Occipital lobe (tissue), 1 donor: ENCODE measurements at regions not wholly inside any gene's neighbourhood (a gene's known extent, or its start where the extent isn't known, plus 50 kb on each side); places are given as distances from the start of the nearest gene placed in this dataset.
"Not testable (repeated sequence)": the region's sequence is repeated elsewhere in the genome, so short reads cannot be mapped to it uniquely, and the experiment has no call there.

Source experiments
- DNase-seq: peaks from one replicate; lab custom pipeline; 2025; lab: John Stamatoyannopoulos, UW

DNA sequence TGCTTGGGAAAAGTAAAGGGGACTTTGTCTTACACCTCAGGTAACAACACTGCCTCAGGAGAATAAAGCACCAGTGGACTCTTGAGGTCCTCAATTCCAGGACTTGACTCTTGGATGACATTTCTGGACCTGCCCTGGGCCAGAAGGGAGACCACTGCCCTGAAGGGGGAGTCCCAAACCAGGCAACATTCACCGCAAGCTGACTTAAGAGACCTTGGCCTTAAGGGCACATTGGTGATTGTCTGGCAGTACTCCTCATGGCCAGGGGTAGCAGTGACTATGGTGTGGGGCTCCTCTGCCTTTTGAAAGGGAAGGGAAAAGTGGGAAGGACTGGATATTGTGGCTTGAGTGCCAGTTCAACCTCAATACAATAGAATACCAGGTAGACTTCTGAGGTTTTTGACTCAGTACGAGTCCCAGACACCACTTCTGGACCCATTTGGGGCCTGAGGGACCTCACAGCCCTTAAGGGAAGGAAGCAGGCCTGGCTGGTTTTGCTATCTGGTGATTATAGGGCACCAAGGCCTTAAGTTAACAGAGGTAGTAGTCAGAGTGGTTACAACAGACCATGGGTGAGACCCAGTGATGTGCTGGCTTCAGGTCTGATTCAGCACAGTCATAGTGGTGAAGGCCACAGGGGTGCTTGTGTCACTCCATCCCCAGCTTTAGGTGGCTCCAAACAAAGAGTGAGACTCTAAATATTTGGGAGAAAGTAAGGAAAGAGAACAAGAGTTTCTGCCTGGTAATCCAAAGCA, 121.2 kb upstream of the TET2 start:
- no peak for DNase-seq

DNA sequence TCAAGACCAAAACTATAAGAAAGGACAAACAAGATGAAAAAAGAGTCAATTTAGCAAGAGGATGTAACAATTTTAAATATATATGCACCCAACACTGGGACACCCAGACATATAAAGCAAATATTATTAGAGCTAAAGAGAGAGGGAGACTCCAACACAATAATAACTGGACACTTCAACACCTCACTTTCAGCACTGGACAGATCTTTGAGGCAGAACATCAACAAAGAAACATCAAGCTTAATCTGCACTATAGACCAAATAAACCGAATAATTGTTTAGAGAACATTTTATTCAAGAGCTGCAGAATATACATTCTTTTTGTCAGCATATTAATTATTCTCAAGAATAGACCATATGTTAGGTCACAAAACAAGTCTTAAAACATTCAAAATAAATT, 109.7 kb upstream of the TET2 start:
- no peak for DNase-seq

DNA sequence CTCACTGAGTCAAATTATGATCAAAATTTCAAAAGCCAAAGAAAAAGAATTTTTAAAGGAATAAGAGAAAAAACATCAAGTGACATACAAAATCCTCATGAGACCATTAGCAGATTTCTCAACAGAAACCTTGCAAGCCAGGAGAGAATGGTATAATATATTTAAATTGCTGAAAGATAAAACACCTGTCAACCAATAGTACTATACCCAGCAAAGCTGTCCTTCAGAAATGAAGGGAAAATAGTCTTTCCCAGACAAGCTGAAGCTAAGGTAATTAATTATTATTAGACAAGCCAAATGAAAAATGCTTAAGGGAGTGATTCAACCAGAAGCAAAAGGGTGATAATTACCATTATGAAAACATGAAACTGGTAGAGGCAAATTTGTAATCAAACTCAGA, 104.2 kb upstream of the TET2 start:
- DNase-seq: no peak

DNA sequence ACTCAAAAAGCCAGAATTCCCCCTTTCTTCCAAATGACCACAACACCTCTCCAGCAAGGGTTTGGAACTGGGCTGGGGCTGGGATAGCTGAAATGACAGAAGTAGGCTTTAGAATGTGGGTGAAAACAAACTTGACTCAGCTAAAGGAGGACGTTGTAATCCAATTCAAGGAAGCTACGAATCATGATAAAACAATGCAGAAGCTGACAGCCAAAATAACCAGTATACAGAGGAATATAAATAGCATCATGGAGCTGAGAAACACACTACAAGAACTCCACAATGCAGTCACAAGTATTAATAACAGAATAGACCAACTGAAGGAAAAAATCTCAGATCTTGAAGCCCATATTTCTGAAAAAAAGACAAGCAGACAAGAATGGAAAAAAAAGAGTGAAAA, 95.8 kb upstream of the TET2 start:
- no peak for DNase-seq

DNA sequence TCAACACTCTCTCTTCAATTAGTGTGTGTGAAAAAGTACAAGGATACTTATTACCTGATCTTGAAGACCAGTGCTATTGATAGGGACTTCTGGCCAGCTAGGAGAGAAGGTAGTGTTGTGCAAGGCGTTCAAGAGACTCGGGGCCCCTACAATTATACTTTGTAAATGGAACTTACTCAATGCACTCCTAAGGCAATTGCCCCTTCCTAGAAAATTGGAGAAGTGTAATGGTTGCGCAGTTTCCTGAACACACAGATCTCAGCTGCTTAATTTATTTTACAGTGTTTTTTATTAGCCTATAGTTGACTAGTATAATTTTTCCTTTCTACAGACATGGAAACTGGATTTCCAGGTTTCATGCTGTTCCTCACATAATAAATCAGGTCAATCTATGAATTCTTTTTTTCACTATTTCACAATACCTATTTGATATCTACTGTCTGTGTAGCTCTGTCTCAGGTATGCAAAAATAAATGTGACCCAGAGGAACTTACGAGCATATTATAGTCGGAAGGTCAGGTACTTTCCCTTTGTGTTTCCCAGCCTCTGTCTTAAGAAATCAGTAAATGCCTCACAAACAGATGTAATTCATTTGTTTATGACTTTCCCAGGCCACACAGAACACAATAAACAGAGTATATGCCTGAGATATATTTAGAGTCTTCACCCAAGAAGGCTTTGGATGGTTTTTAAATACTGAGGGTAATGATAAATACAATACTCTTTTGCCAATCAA, 89.1 kb upstream of the TET2 start:
- no peak for DNase-seq

DNA sequence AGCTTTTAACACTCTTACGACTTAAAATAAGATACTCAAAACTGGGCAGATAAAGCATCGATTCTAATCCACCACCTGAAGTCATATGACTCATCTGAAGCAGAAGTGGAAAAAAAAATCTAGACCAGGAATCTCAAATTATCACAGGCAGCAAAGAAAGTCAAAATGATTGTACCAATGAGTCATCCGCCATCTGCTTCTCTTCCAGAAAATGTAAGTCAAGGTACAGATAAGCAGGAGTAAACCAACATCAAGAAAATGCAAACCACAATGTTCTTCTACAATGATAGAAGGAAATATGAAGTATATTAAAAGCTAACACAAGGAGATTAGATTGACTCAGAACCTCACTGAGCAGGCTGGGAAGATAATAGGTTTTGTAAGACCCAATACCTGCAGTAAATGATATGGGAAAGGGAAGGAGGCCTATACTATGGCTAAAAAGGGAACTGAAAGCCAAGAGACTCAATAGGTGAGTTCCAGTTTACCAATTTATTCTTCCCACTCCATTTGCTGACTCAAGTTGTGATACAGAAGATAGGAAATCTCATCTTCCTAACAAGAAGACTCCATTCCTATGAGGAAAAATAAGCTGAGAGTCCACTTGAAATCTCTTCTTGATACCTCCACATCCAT, 88.4 kb upstream of the TET2 start:
- no peak for DNase-seq

DNA sequence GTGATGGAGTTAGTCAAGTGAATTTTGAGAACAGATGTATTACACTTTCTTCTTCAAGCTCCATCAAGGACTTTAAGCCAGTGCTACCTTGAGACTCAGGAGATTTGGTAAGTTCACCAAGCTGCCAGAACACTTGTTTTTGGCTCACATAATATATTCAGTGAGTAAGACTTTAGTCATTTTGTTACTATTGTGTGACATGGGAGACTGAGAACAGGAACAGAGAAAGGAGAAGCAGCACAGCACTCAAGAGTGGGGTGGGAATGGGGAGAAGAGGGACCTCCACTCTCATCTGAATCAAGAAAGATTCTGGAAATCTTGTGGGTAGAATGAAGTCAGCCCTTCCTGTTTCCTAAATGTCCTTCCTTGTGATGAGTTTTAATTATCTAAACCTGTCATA, 87.3 kb upstream of the TET2 start:
- DNase-seq: no peak

DNA sequence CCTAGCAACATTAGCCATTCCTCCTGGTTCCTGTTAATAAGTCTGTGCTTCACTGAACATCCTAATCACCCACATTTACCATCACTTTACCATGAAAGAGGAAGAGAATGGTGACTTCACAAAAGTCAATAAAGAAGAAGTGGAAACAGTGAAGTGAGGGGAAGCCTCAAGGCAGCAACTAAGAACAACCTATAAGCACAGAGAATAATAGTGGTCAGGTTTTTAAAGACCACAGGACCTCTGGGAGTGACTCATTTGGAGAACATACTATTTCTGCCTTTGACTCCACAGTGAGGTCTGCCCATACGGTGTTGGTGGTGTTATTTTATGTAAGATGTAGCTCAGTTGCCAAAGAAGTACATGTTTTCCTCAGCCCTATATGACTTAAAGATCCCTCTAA, 86.0 kb upstream of the TET2 start:
- no peak for DNase-seq

DNA sequence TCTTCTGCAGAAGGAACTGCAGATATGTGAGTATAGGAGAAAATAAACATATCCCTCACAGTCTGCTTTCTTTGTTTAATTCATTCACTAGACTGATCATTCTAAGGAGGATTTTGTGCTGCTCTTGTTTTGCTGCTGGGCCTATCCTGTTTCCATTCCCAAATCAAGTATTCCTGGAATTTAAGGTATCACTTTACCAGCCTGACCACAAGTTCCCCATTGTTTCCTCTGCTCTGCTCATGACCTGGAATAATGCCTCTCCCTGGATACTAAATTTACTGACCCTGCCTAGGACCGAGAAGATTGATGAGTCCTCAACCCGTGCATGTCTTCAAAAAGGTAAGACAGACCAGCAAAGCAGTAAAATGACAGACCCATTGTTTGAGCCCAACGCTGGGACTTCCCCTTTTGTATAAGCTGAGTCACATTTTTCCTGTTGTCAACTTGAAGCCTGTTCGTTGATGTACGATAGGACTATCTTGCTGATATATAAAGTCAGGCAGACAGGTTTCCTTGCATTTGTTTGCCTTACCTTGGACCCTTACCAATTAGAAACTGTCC, 85.5 kb upstream of the TET2 start:
- no peak for DNase-seq

DNA sequence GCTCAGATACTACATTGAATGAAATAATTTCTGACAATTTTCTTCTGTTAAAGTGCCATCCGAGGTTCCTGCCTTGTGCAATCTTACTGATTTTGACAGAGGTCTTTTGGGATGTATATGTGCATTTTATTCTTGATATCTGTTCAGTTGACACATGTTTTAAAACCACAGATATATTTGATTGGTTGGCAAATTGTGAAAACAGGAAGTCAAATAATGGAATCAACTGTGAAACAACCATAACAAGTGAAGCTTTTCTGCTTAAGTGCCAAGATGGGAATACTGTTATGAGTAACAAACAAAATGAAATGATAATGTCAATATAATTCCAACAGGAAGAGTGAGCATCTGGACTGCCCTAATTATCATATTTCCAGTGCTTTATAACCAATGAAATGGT, 84.9 kb upstream of the TET2 start:
- DNase-seq: no peak

DNA sequence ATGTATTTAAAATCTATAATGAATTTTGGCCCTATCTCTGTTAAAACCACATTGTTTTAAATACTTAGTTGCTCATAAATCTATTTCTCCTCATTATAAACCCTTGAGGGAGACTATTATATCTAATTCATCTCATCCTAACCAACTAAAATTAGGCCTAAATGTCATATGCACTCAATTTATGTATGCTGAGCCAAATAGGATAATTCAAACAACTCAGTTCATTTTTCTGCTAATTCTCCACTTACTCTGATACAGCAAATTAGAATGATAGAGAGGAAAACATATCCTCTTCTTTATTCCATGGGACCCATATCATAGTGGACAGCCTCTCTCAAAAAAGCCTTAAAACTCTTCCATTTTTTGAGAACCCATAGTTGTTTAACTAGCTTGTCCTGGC, 80.3 kb upstream of the TET2 start:
- DNase-seq: no peak

DNA sequence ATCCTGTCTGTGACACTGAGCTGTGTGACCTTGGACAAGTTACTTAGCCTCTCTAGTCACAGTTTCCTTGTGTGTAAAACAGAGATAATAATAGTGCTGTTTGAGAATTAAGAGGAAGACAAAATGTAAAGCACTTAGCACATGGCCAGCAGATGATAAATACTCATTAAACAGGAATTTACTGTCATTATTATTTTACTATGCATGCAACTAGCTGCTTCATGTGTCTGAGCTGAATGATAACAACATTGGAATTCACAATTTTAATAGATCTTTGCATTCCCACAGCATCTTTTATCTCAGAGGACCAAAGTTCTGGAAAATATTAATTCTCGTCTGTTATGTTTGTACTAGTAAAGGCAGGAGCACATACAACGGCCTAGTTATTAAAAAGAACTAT, 79.2 kb upstream of the TET2 start:
- DNase-seq: no peak

DNA sequence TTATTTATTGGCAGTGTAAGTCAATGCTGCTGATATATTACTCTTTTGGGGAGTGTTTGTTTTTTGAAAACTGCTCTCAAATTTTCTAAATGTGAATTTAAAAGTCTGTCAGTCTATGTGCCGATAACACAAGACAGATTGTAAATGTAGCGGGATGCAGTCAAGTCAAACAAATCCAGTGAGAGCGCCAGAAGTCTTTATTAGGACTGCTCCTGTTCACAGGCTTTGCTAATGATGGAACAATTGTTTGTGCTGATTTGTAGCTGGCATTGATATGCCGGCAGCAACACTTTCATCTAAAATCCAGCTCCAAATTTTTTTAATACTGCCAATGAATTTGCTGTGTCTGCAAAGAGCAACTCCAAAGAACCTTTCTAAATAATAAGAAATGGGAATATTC, 78.7 kb upstream of the TET2 start:
- no peak for DNase-seq

DNA sequence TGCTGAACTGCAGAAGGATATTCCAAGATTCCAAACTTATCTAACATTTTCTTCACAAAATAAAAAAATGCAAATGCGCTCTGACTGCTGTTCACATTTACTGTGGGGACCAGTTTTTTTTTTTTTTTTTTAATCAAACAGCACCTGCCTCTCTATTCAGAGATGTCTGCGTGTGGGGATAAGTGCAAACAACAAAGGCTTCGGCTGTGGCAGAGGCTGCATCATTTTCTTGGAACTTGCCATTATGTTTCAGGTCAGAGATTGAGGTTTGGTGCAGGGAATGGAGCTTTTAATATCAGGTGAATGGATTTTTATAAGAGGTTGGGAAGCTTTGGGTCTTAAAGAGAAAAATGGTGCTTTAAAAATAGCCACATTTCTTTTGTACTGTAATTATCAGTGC, 78.2 kb upstream of the TET2 start:
- DNase-seq: no peak

DNA sequence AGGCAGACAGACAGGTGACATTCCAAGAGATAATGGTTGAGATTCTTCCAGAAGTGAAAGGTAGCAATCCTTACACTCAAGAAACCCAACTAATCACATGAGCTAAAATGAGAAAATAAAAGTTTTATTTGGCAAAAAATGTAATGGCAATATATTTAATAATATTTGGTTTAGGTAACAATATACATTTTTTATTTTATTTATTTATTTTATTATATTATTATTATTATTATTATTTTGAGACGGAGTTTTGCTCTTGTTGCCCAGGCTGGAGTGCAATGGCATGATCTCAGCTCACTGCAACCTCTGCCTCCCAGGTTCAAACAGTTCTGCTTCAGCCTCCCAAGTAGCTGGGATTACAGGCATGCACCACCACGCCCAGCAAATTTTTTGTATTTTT, 74.6 kb upstream of the TET2 start:
- DNase-seq: not testable (repeated sequence)

DNA sequence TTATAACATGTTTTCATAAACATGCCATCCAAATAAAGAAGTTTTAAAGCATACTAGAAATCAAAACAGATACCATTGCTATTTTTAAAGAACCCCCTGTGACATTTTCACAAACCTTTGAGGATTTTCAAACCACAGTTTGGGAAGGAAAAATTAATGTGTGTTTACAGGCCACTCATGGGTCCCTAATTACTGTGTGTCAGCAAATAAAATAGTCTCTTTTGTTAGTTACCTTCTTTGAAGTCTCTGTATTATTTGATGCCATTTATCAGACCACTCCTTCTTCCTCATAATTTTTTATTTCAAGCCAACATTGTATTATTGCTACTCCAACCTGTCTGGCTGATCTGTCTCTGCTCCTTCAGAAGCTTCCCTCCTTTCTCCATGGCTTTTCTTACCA, 72.6 kb upstream of the TET2 start:
- no peak for DNase-seq

DNA sequence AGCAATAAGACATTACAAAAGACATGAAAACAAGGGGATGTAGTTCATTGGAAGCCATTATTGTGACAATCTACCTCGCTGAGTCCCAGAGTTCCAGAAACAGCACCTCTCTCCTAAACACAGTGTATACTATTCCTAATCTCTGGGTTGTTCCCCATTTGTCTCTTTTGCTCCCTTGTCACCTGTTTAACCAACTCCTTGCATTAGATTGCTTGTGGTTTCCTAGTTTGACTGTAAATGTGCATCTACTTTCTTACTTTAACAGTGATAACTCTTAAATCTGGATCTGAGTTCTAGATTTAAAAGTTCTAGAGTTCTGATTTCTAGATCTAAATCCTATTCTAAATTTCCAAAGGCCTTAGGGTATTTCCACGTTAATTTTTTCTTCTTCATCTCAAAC, 71.6 kb upstream of the TET2 start:
- DNase-seq: no peak

DNA sequence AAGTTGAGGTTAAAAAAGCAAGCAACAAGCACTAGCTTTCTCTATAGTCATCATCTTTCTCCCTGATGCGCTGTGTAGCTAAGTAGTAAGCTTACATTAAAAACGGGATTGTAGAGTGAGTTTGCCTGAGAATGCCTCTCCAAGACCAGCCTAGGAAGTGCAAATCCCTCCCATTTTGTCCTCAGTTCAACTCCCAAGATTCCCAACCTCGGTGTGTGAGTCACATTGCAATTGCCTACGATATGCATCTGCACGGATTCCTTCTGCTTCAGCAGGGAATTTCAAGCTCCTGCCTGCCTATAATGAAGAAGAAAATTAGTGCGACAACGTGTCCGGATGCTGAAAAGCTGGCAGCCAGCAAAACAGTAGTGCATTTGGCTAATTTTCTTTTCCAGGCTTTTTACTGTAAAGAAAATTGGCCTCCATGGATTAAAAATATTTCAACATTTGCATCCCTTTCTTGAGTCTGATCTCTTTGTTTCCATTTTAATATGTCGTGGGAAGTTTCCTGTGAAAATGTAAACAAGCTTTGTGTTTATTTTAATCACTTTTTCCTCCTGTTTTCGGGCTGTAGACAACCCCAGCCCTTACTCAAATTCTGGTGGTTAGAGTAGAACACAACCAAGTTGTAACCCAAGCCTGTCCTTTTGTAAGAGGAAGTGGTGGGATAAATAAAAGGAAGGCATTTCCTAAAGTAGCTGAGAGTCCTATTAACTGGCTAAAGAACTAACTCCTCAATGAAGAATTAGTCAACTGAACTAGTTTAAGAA, 58.4 kb upstream of the TET2 start:
- peak; percentile 30 for DNase-seq

DNA sequence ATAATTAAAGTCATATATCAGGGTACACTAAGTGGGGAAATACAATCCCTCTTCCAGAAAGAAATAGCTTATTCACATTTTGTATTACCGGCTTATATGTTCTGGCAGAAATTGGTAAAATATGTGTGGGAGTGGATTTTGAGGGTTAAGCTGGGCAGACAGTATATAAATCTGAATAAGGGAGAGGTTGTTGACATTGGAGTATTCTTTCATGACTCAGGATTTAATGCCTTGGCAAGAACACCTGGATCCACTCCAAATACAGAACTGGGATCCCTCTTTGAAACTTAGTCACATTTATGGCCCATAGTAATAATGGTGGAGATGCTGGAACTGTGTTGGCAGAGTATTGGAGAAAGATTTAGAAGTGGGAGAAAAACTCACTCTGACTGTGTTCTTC, 54.3 kb upstream of the TET2 start:
- no peak for DNase-seq

DNA sequence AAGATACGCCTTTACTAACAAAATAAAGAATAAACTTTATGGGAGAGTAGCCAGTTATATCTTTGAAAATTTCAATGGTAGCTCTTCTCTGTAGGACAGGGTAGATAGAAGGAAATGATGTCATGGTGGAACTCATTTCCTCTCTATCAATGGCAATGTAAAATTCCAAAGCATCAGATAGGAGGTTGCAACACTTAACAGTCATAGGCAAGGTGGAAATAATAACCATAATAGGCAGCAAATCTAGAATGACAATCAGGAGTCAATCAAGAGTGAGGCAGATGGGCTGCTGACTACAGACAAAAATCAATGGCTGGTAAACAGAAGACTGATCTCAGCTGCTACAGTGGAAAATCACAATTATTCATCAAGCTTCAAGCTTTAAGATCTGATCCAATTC, 53.9 kb upstream of the TET2 start:
- no peak for DNase-seq

DNA sequence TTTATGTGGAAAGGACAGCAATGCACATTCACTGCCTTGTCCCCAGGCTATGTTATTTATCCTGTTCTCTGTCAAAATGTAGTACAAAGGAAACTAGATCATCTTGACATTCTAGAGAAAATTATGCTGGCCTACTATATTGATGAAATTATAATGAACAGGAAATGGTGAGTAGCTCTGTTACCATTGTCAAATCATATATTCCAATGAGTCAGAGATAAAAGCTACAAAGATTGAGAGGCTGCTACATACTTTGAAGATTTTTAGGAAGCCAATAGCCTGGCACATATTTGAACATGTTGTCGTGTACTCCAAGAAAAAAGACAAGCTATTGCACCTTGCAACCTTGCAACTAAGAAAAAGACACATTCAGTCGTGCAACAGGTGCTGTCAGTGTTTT, 52.7 kb upstream of the TET2 start:
- DNase-seq: no peak
